22Rv1 (cell line): ENCODE measurements at regions not wholly inside any gene's neighbourhood (a gene's known extent, or its start where the extent isn't known, plus 50 kb on each side); places are given as distances from the start of the nearest gene placed in this dataset.

Experiments
- CTCF ChIP-seq: fragments of 450-650 bp; IDR thresholded peaks from 2 replicates; pipeline ENCODE4 v1.5.1; 2017; ENCODE audit warnings: mild to moderate bottlenecking
- ZFX ChIP-seq: fragments of 450-650 bp; IDR thresholded peaks from 2 replicates; pipeline ENCODE4 v1.6.1; 2017; ENCODE audit warnings: antibody characterized with exemption, borderline replicate concordance

GRCh38 chr15:35159170-35159569 is 74.1 kb upstream of the NANOGP8 start:
- TF ChIP-seq CTCF (no peak), ZFX (no peak)
